Epithelial cell of esophagus (primary cell): ENCODE measurements at regions not wholly inside any gene's neighbourhood (a gene's known extent, or its start where the extent isn't known, plus 50 kb on each side); places are given as distances from the start of the nearest gene placed in this dataset.

Source experiments
- DNase-seq: peaks from one replicate; pipeline ENCODE4 v3.0.0; 2010; ENCODE audit warnings: low read depth
- H3K4me3 ChIP-seq: 2 replicates; pipeline ENCODE4 v1.5.1; 2011; ENCODE audit warnings: mild to moderate bottlenecking, low read length, control low read depth
- CTCF ChIP-seq: IDR thresholded peaks from 2 replicates; pipeline ENCODE4 v1.5.1; 2011; ENCODE audit warnings: low read depth, mild to moderate bottlenecking, low read length, control low read depth, inconsistent platforms; ENCODE audit not compliant: insufficient read depth; ENCODE audit errors: missing control alignments

DNA sequence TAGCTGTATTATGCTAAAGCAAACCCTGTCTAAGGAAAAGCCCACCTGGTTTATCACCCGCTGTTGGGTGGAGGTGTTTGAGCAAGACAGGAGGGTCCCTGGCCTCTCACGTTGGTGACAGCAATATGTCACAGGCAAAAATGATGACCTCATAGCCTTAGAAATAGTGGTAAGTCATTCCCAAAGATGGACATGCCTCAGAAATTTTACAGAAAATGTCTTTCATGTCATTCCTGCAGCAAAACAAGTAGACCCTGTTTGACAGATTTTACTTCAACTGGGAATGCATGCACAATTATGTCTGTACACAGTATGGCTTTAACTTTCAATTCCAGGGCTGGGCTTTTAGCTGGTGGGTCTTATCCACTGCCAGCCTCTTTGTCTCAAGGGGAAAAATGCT, 362.3 kb upstream of the C2CD4B start:
- no peak for DNase-seq
- no peak for TF ChIP-seq CTCF
- no peak overlapping the region for H3K4me3 ChIP-seq

DNA sequence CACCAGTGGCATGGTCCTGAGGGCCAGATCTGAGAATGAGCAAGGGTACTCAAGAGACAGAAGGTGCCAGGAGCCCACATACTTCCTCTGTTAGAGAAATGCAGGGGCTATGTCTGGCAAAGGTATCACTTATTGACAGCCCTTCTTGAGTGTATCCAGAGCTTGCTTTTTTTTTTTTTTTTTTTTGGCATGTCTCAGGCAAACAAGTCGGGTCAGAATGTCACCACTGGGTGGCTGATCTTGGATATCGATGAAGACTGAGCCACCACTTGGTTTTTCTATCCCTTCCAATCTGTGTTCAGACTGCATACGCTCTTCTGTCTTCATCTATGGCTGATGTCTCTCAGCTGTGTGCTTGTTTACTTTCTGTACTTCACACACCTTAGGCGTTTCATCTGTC, 363.4 kb upstream of the C2CD4B start:
- no peak overlapping the region for H3K4me3 ChIP-seq
- no peak for TF ChIP-seq CTCF
- DNase-seq = no peak

DNA sequence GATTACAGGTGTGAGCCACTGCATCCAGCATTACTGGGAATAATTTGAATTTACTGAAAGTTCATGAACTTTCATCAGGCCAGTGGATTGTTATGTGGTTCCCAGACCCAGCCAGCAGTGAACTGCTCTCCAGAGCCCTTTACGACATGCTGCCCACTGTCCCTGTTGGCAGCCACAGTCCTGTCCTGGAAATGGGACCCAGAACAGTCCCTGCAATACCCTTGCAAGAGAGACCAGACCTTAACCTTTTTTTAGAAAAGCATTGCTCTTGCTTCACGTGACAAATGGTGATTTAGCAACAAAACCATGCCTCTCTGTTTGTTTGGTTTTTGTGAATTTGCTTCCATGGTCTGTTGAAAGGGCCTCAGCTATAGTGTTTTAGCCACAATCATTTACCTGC, 367.3 kb upstream of the C2CD4B start:
- DNase-seq = no peak
- H3K4me3 ChIP-seq = no peak overlapping the region
- TF ChIP-seq CTCF = no peak

DNA sequence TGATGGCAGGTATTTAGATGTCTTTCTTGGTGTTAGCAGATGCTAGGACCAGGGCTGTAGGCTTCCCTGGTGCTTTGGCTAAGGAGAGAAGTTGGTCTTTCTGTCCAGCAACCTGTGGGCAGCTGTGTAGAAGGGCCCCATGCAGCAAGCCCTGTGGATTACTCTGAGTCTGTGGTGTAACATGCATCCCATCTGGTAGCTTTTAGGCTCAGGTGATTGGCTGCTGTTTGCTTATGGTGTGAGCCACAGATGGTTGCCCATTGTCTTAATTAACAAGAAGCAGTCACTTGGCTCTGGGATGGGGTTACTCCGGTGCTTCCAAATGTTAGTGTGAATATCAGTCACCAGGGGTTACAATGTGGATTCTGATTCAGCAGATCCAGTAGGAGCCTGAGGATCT, 368.6 kb upstream of the C2CD4B start:
- no peak for DNase-seq
- no peak overlapping the region for H3K4me3 ChIP-seq
- no peak for TF ChIP-seq CTCF

DNA sequence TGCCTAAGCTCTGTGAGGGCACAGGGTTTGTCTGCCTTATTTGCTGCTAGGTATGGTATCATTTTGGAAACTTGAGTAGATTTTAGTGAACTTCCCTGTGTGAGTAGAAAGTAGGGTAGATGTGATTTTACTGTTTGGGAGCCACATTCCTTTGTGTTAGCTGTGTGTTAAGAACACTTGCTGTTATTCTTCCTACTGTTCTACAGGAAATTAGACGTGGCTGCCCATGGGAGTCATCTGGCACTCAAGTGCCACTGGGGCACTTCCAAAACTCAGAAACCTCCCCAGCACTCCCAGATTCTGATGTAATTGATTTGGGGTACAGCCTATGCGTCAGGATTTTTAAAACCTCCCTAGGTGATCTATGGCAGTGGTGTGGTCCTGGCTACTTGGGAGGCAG, 369.9 kb upstream of the C2CD4B start:
- no peak for TF ChIP-seq CTCF
- no peak for DNase-seq
- H3K4me3 ChIP-seq = no peak overlapping the region

DNA sequence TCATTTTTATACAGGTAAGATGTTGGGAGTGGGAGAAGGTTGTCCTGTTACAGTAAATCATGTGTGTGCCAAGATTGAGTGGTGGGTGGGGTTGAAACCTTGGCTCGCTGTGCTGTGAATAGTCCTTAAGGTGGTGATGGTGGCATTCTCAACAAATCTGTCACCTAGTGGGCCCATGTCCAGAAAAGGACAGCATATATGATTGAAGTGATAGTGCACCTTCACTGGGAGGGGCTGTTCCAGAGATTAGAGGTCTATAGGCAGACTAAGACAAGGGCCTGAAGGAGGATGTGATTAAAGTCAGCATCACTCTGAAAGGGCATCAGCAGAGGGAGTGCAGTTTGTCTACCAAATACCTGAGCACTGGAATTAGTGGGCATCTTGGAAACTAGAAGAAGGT, 374.2 kb upstream of the C2CD4B start:
- no peak for TF ChIP-seq CTCF
- no peak overlapping the region for H3K4me3 ChIP-seq
- DNase-seq = no peak

DNA sequence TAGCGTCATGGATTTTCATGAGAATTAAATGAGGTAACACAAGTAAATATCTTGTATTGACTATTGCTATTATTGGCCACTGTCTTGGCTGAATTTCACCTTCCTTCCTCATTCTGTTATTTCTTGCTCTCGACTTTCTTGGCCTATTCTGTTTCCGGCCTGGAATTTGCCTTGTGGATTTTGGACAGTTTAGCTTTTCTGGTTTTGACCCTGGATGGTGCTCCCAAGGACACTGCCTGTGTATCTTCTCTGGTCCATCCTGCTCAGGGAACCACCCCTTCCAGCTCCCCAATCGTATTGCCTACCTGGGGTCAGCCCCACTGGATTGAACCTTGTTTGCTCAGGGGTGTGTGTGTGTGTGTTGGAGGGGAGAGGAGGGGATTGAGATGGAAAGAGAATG, 376.2 kb upstream of the C2CD4B start:
- TF ChIP-seq CTCF = no peak
- no peak for DNase-seq
- no peak overlapping the region for H3K4me3 ChIP-seq
